ENCODE measurements at regions not wholly inside any gene's neighbourhood (a gene's known extent, or its start where the extent isn't known, plus 50 kb on each side); places are given as distances from the start of the nearest gene placed in this dataset.
A peak's percentile ranks its signal among the peaks of the same experiment; 100 is the strongest.

GRCh38 chr20:19095762-19096161, 116.7 kb upstream of the SLC24A3 start:
- ATAC-seq (no peak), DNase-seq (no peak)
- intact Hi-C loops (cut with DNase I), result no loop called here
- no peaks in the 10 kb centered on the region for H3K4me1 ChIP-seq
- no peak overlapping the region for H3K4me3 ChIP-seq
- no peak overlapping the region for H3K27ac ChIP-seq
- no peak for TF ChIP-seq CTCF (IDR thresholded peaks at IDR 0.05)
- no peaks in the 10 kb centered on the region for H3K36me3 ChIP-seq
- no peaks in the 10 kb centered on the region for H3K27me3 ChIP-seq
- no peaks in the 10 kb centered on the region for H3K9me3 ChIP-seq

- intact Hi-C loops (cut with DNase I), result no loop called here
- Histone ChIP-seq H3K4me1 (no peaks in the 10 kb centered on the region), H3K27me3 (no peaks in the 10 kb centered on the region), H3K9me3 (no peaks in the 10 kb centered on the region), H3K27ac (no peak overlapping the region), H3K4me3 (no peak overlapping the region), H3K36me3 (no peaks in the 10 kb centered on the region)
- no peak for TF ChIP-seq CTCF (IDR thresholded peaks at IDR 0.05)
- DNase-seq, result no peak
- ATAC-seq, result no peak
Observed at GRCh38 chr20:19096843-19097242, 115.6 kb upstream of the SLC24A3 start.

- Histone ChIP-seq H3K4me3 (no peak overlapping the region), H3K4me1 (no peaks in the 10 kb centered on the region), H3K9me3 (no peaks in the 10 kb centered on the region), H3K36me3 (no peaks in the 10 kb centered on the region), H3K27me3 (no peaks in the 10 kb centered on the region), H3K27ac (no peak overlapping the region)
- ATAC-seq (no peak), DNase-seq (no peak)
- intact Hi-C loops (cut with DNase I), result no loop called here
- TF ChIP-seq CTCF (IDR thresholded peaks at IDR 0.05), result no peak
Observed at GRCh38 chr20:19098117-19098516, 114.3 kb upstream of the SLC24A3 start.

GRCh38 chr20:19098806-19099578, 113.5 kb upstream of the SLC24A3 start:
- Histone ChIP-seq H3K27ac (peak overlapping the region in 1 of 2 donors; percentile 37), H3K36me3 (no peaks in the 10 kb centered on the region), H3K4me3 (no peak overlapping the region), H3K27me3 (no peaks in the 10 kb centered on the region), H3K9me3 (no peaks in the 10 kb centered on the region), H3K4me1 (no peaks in the 10 kb centered on the region)
- TF ChIP-seq CTCF (IDR thresholded peaks at IDR 0.05), result no peak
- no peak for ATAC-seq
- intact Hi-C loops (cut with DNase I), result no loop called here
- no peak for DNase-seq

GRCh38 chr20:19099596-19100545, 112.6 kb upstream of the SLC24A3 start:
- TF ChIP-seq CTCF (IDR thresholded peaks at IDR 0.05), result no peak
- no peak for DNase-seq
- Histone ChIP-seq H3K27me3 (no peaks in the 10 kb centered on the region), H3K9me3 (no peaks in the 10 kb centered on the region), H3K4me1 (no peaks in the 10 kb centered on the region), H3K4me3 (no peak overlapping the region), H3K36me3 (no peaks in the 10 kb centered on the region), H3K27ac (no peak overlapping the region)
- intact Hi-C loops (cut with DNase I), result no loop called here
- ATAC-seq, result no peak

Data from left lung (tissue), 4 donors.